ENCODE measurements at regions not wholly inside any gene's neighbourhood (a gene's known extent, or its start where the extent isn't known, plus 50 kb on each side); places are given as distances from the start of the nearest gene placed in this dataset.

- TF ChIP-seq CTCF (IDR thresholded peaks at IDR 0.05) (no peak), EP300 (IDR thresholded peaks at IDR 0.05) (no peak), POLR2A (IDR thresholded peaks at IDR 0.05) (no peak)
- Histone ChIP-seq H3K27me3 (no peaks in the 10 kb centered on the region), H3K4me3 (no peak overlapping the region), H3K9me3 (no peaks in the 10 kb centered on the region), H3K27ac (no peak overlapping the region), H3K4me1 (no peaks in the 10 kb centered on the region), H3K36me3 (no peaks in the 10 kb centered on the region)
- no peak for DNase-seq (ENCODE audit: low spot score in 2 of 2)
- WGBS, 2 donors: 49 to 73% methylated on average over 3 of the region's 3 CpGs
Measured at GRCh38 chr14:87343652-87344051, 649.3 kb downstream of the GALC start.

- Histone ChIP-seq H3K27me3 (no peaks in the 10 kb centered on the region), H3K4me3 (no peak overlapping the region), H3K36me3 (no peaks in the 10 kb centered on the region), H3K4me1 (no peaks in the 10 kb centered on the region), H3K27ac (no peak overlapping the region), H3K9me3 (no peaks in the 10 kb centered on the region)
- WGBS, 2 donors: 83 to 88% methylated on average over 2 of the region's 2 CpGs
- no peak for TF ChIP-seq EP300 (IDR thresholded peaks at IDR 0.05)
- DNase-seq (ENCODE audit: low spot score in 2 of 2): no peak
Measured at GRCh38 chr14:87334997-87335685, 657.8 kb downstream of the GALC start.

- Histone ChIP-seq H3K9me3 (no peaks in the 10 kb centered on the region), H3K4me1 (no peaks in the 10 kb centered on the region), H3K27ac (no peak overlapping the region), H3K27me3 (no peaks in the 10 kb centered on the region), H3K4me3 (no peak overlapping the region), H3K36me3 (no peaks in the 10 kb centered on the region)
- 19 to 24% methylated on average over 2 of the region's 2 CpGs for WGBS, 2 donors
- no peak for DNase-seq (ENCODE audit: low spot score in 2 of 2)
- TF ChIP-seq CTCF (IDR thresholded peaks at IDR 0.05) (no peak), EP300 (IDR thresholded peaks at IDR 0.05) (no peak), POLR2A (IDR thresholded peaks at IDR 0.05) (no peak)
Measured at GRCh38 chr14:87331991-87332390, 661.0 kb downstream of the GALC start.

- Histone ChIP-seq H3K9me3 (no peaks in the 10 kb centered on the region), H3K36me3 (no peaks in the 10 kb centered on the region), H3K4me3 (no peak overlapping the region), H3K27me3 (no peaks in the 10 kb centered on the region), H3K27ac (no peak overlapping the region), H3K4me1 (no peaks in the 10 kb centered on the region)
- TF ChIP-seq CTCF (IDR thresholded peaks at IDR 0.05): no peak
- no peak for TF ChIP-seq EP300 (IDR thresholded peaks at IDR 0.05)
- TF ChIP-seq POLR2A (IDR thresholded peaks at IDR 0.05): no peak
- no peak for DNase-seq (ENCODE audit: low spot score in 2 of 2)
- WGBS, 2 donors: 67 to 71% methylated on average over 2 of the region's 2 CpGs
Measured at GRCh38 chr14:87325741-87326140, 667.2 kb downstream of the GALC start.

GRCh38 chr14:87323191-87323590 is 669.8 kb downstream of the GALC start:
- no peaks in the 10 kb centered on the region for H3K27me3 ChIP-seq
- no peak overlapping the region for H3K4me3 ChIP-seq
- no peak for DNase-seq (ENCODE audit: low spot score in 2 of 2)
- H3K4me1 ChIP-seq: no peaks in the 10 kb centered on the region
- no peaks in the 10 kb centered on the region for H3K9me3 ChIP-seq
- H3K36me3 ChIP-seq: no peaks in the 10 kb centered on the region
- H3K27ac ChIP-seq: no peak overlapping the region
- no peak for TF ChIP-seq POLR2A (IDR thresholded peaks at IDR 0.05)
- no peak for TF ChIP-seq EP300 (IDR thresholded peaks at IDR 0.05)
- no peak for TF ChIP-seq CTCF (IDR thresholded peaks at IDR 0.05)
- 90 to 96% methylated on average over 2 of the region's 2 CpGs for WGBS, 2 donors

GRCh38 chr14:87321548-87321947 is 671.4 kb downstream of the GALC start:
- Histone ChIP-seq H3K36me3 (no peaks in the 10 kb centered on the region), H3K4me1 (no peaks in the 10 kb centered on the region), H3K27ac (no peak overlapping the region), H3K27me3 (no peaks in the 10 kb centered on the region), H3K4me3 (no peak overlapping the region), H3K9me3 (no peaks in the 10 kb centered on the region)
- DNase-seq (ENCODE audit: low spot score in 2 of 2): no peak
- 69 to 72% methylated on average over 1 of the region's 1 CpG for WGBS, 2 donors
- TF ChIP-seq EP300 (IDR thresholded peaks at IDR 0.05) (no peak), POLR2A (IDR thresholded peaks at IDR 0.05) (no peak), CTCF (IDR thresholded peaks at IDR 0.05) (no peak)
